HFF-Myc (cell line): ENCODE measurements at regions not wholly inside any gene's neighbourhood (a gene's known extent, or its start where the extent isn't known, plus 50 kb on each side); places are given as distances from the start of the nearest gene placed in this dataset.

Source experiments
- DNase-seq: peaks from one replicate; pipeline ENCODE4 v3.0.0-alpha.2; 2011; ENCODE audit warnings: low read depth; ENCODE audit errors: extremely low read depth
- H3K4me3 ChIP-seq: replicated peaks from 2 replicates; pipeline ENCODE4 v1.5.1; 2011; ENCODE audit warnings: low read depth, mild to moderate bottlenecking, control low read depth, low read length
- TF ChIP-seq, protein P1 (sequence below): IDR thresholded peaks from 2 replicates; pipeline ENCODE4 v1.5.1; 2012; ENCODE audit warnings: mild to moderate bottlenecking, low read depth, low read length, control low read depth; ENCODE audit errors: missing control alignments

DNA sequence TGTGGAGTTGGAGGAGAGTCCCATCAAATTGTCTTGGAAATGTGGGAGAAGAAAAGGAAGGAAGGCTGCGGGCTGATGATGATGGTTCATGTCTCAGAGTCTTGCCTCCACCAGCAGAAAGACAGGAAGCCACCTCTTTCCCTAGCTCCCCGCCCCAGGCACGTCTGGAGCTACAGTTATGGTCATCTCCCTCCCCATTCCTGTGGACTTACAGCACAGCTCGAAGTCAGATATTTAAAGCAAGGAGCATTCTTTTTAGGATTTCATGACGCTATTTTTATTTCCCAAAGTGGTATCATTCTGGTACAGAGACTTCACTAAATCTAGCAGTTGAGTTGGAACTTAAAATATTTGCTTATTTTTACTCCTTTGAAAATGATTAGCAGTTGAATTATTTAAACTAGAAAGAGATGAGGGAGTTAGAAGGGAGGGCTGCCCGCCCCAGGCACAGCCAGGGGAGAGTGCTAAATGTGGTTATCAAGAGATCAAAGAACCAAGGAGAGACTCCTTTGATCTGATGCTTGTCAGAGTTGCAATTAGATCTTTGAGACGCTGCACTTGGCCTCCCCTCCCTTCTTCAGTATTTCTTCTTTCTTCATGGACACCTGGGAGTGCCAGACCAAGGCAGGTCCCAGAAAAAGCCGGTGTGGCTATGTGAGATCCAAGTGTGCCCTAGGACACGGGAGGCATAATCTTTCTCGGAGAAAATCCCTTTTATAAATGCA, 199.9 kb upstream of the SOX4 start:
- TF ChIP-seq, protein P1, sequence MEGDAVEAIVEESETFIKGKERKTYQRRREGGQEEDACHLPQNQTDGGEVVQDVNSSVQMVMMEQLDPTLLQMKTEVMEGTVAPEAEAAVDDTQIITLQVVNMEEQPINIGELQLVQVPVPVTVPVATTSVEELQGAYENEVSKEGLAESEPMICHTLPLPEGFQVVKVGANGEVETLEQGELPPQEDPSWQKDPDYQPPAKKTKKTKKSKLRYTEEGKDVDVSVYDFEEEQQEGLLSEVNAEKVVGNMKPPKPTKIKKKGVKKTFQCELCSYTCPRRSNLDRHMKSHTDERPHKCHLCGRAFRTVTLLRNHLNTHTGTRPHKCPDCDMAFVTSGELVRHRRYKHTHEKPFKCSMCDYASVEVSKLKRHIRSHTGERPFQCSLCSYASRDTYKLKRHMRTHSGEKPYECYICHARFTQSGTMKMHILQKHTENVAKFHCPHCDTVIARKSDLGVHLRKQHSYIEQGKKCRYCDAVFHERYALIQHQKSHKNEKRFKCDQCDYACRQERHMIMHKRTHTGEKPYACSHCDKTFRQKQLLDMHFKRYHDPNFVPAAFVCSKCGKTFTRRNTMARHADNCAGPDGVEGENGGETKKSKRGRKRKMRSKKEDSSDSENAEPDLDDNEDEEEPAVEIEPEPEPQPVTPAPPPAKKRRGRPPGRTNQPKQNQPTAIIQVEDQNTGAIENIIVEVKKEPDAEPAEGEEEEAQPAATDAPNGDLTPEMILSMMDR: no peak
- no peak for DNase-seq

DNA sequence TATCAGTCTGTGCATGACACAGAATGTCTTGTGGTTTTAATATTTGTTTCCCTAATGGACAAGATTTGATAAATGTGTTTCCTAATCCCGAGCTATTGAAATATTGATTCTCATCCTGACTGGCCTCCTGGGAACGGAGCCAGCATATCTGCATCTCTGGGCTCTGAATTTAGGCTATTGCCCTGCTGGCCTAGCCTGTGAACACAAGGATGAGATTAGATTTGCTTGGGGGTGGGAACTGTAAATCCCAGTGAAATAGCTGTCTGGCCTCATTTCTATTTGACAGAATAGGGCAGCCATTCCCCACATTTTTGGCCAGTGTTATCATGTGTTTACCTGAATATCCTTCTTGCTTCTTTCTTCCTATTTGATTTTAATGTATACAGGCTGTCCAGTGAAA, 198.4 kb upstream of the SOX4 start:
- no peak overlapping the region for H3K4me3 ChIP-seq
- TF ChIP-seq, protein P1: no peak
- DNase-seq: no peak

More for the DNA sequence above, 199.9 kb upstream of the SOX4 start:
- no peak overlapping the region for H3K4me3 ChIP-seq

DNA sequence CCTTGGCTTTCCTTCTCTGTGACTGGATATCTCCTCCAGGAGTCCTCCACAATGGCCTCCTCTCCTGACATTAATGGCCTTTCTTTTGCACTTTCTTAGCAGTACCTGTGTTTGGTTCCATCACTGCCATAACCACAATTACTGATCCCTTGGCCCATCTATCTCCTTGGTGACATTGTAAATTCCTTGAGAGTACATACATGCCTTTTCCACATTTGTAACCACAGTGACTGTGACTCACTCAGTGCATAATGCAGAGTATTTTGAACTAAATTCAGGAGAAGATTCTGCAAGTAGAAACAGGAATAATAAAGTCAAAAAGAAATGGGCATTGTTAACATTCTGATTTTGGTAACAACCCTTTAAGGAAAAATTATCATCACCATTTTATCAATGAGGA, 197.2 kb upstream of the SOX4 start:
- TF ChIP-seq, protein P1: no peak
- H3K4me3 ChIP-seq: no peak overlapping the region
- DNase-seq: peak; percentile 40

DNA sequence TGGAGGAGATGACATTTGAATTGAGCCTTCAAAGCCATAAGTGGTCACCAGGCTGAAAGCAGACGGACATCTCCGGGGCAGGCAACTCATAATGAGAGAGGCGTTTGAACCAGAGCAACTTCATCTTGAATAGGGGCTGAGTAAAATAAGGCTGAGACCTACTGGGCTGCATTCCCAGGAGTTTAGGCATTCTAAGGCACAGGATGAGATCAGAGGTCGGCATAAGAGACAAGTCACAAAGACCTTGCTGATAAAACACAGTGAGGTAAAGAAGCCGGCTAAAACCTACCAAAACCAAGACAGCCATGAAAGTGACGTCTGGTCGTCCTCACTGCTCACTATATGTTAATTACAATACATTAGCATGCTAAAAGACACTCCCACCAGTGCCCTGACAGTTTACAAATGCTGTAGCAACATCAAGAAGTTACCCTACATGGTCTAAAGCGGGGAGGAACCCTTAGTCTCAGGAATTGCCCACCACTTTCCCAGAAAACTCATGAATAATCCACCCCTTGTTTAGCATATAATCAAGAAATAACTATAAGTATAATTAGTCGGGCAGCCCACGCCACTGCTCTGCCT, 194.7 kb upstream of the SOX4 start:
- H3K4me3 ChIP-seq: no peak overlapping the region
- TF ChIP-seq, protein P1: no peak
- DNase-seq: no peak

DNA sequence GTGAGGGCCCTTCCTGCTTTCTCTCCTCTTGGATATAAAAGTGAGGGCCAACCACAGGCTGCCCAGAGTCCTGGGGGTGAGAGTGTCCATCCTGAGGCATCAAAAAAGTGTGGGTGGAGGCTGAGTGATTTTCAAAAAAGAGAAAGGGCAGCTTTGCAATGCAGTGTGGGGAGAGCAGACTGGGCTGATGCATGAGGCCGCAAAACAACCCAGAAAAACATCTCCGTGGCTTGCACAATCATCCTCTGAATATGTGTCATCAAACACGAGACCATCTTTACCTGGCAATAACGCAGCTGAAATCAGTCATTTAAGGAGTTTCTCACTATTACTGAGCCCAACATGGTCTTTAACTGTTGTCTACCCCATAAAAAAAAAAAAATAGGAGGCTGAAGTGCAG, 191.2 kb upstream of the SOX4 start:
- DNase-seq: peak; percentile 36
- no peak overlapping the region for H3K4me3 ChIP-seq
- TF ChIP-seq, protein P1: no peak

DNA sequence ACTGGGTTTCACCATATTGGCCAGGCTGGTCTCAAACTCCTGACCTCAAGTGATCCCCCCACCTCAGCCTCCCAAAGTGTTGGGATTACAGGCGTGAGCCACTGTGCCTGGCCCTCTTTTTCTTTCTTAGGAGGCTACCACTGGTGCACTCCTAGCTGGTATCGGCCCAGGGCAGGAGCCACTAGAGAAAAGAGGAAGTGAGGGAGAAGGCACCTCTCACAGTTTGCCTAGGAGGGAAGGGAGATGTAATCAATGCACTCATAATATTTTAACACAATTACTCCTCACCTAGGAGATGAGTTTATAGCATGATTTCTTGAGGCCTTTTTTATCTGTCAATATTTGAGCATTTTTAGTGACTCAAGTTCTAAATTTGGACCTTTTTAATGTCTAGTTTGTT, 189.0 kb upstream of the SOX4 start:
- DNase-seq: no peak
- TF ChIP-seq, protein P1: no peak
- H3K4me3 ChIP-seq: no peak overlapping the region
